Type B pancreatic cell (in vitro differentiated cells): ENCODE measurements at regions not wholly inside any gene's neighbourhood (a gene's known extent, or its start where the extent isn't known, plus 50 kb on each side); places are given as distances from the start of the nearest gene placed in this dataset.

Experiments used
- DNase-seq: peaks from one replicate; pipeline ENCODE4 v3.0.0; 2021; ENCODE audit warnings: mixed read lengths; ENCODE audit not compliant: unreplicated experiment; ENCODE audit errors: extremely low spot score
- H3K27ac Mint-ChIP-seq: 2 replicates; pipeline ENCODE4 v1.8.0; 2021; ENCODE audit warnings: mild to moderate bottlenecking, mixed read lengths
- H3K27me3 Mint-ChIP-seq: 2 replicates; pipeline ENCODE4 v1.8.0; 2021; ENCODE audit warnings: mixed read lengths
- H3K36me3 Mint-ChIP-seq: 2 replicates; pipeline ENCODE4 v1.8.0; 2021; ENCODE audit warnings: mixed read lengths
- H3K4me1 Mint-ChIP-seq: one replicate; pipeline ENCODE4 v1.8.0; 2021; ENCODE audit warnings: mixed read lengths; ENCODE audit not compliant: unreplicated experiment
- H3K4me3 Mint-ChIP-seq: 2 replicates; pipeline ENCODE4 v1.8.0; 2021; ENCODE audit warnings: mild to moderate bottlenecking, mixed read lengths
- H3K9me3 Mint-ChIP-seq: 2 replicates; pipeline ENCODE4 v1.8.0; 2021; ENCODE audit warnings: mixed read lengths
- TF ChIP-seq, protein P1 (sequence below): fragments of 200-600 bp; sonication (generic); conservative IDR thresholded peaks from 2 replicates; pipeline ENCODE4 v1.5.0; 2021; ENCODE audit warnings: antibody characterized with exemption, mild to moderate bottlenecking

DNA sequence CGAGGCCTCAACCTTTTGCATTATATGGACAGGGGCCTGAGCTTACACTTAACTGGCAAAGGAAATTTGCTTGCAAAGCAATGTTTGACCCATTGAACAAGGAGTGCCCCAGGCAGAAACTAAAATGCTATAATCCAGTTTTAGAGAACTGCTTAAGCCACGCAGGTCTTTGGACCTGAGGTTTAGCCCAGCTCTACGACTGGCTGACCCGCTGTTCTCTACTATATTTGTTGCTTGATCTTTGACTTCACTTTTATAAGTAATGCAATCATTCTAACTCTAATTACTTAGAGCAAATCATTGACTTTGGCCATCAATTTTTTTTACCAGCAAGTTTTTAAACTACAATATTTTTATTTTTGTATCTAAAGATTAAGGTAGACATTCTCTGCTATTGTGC, 268.8 kb downstream of the MREG start:
- no peaks in the 10 kb centered on the region for H3K9me3 Mint-ChIP-seq
- TF ChIP-seq, protein P1, sequence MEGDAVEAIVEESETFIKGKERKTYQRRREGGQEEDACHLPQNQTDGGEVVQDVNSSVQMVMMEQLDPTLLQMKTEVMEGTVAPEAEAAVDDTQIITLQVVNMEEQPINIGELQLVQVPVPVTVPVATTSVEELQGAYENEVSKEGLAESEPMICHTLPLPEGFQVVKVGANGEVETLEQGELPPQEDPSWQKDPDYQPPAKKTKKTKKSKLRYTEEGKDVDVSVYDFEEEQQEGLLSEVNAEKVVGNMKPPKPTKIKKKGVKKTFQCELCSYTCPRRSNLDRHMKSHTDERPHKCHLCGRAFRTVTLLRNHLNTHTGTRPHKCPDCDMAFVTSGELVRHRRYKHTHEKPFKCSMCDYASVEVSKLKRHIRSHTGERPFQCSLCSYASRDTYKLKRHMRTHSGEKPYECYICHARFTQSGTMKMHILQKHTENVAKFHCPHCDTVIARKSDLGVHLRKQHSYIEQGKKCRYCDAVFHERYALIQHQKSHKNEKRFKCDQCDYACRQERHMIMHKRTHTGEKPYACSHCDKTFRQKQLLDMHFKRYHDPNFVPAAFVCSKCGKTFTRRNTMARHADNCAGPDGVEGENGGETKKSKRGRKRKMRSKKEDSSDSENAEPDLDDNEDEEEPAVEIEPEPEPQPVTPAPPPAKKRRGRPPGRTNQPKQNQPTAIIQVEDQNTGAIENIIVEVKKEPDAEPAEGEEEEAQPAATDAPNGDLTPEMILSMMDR = no peak
- H3K4me1 Mint-ChIP-seq = peaks cover 31% of the 10 kb centered on the region
- H3K36me3 Mint-ChIP-seq = no peaks in the 10 kb centered on the region
- H3K4me3 Mint-ChIP-seq = no peak overlapping the region
- DNase-seq = no peak
- H3K27ac Mint-ChIP-seq = no peak overlapping the region
- H3K27me3 Mint-ChIP-seq = no peaks in the 10 kb centered on the region

DNA sequence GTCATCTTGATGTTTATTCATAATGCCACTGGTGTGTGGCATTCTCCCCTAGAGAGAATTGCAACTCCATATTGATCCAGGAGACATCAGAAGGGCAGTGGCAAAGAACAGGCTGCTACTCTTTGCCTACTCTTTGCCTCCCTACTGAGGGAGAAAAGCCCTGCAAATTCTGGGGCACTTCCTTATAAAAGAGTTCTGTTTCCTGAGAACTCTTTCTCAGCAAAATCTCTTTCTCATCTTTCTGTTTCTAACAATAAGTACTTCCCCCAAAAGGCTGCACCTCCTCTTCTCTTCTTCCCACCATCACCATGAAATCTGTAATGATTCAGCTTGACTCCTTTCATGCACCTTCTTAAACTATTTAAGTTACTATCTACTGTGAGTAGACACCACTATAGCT, 270.3 kb downstream of the MREG start:
- TF ChIP-seq, protein P1 = no peak
- Mint-ChIP-seq H3K4me3 (no peak overlapping the region), H3K4me1 (peaks cover 23% of the 10 kb centered on the region), H3K36me3 (peaks cover 4% of the 10 kb centered on the region), H3K9me3 (peaks cover 6% of the 10 kb centered on the region), H3K27me3 (no peaks in the 10 kb centered on the region), H3K27ac (no peak overlapping the region)
- no peak for DNase-seq

DNA sequence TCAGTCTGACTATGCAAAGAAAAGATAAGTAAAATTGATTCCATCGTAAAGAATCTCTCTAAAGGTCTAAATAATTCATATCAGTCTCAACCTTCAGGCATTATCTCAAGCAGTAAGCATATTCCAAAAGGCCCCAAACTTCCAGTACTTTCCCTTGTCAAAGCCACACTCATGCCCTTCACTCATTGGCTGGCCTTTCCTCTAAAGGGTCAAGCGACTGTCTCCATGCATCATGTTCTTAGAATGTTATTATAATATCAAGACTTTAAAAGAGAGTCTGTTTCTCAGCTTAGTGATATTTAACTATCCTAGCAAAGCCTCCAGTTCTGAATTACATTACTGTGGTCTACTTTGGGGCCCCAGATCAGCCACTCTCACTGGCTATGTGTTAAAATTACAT, 271.3 kb downstream of the MREG start:
- TF ChIP-seq, protein P1 = no peak
- DNase-seq = no peak
- Mint-ChIP-seq H3K27ac (no peak overlapping the region), H3K4me1 (peaks cover 29% of the 10 kb centered on the region), H3K36me3 (peaks cover 4% of the 10 kb centered on the region), H3K27me3 (no peaks in the 10 kb centered on the region), H3K4me3 (no peak overlapping the region), H3K9me3 (peaks cover 10% of the 10 kb centered on the region)

DNA sequence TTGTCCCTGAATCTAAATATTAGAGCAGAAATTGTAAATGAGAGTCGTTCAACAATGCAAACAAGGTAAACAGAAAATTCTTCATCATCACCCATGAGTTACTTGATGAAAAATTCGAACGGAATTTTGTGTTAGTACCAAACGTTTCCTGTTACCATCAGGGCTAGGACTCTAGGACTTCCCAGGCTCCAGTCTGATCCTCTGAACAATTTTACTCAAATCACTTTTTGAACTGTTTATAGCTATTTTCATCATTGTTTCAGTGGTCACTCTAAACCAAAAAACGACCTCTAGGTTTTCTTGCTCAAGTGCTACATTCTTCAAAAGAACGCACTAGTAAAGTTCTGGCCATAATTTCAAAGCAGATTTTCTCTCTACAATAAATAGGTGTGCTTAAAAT, 273.3 kb downstream of the MREG start:
- H3K4me1 Mint-ChIP-seq = peaks cover 34% of the 10 kb centered on the region
- no peak for DNase-seq
- no peak overlapping the region for H3K27ac Mint-ChIP-seq
- no peaks in the 10 kb centered on the region for H3K27me3 Mint-ChIP-seq
- H3K9me3 Mint-ChIP-seq = peaks cover 10% of the 10 kb centered on the region
- TF ChIP-seq, protein P1 = no peak
- H3K4me3 Mint-ChIP-seq = no peak overlapping the region
- peaks cover 4% of the 10 kb centered on the region for H3K36me3 Mint-ChIP-seq

DNA sequence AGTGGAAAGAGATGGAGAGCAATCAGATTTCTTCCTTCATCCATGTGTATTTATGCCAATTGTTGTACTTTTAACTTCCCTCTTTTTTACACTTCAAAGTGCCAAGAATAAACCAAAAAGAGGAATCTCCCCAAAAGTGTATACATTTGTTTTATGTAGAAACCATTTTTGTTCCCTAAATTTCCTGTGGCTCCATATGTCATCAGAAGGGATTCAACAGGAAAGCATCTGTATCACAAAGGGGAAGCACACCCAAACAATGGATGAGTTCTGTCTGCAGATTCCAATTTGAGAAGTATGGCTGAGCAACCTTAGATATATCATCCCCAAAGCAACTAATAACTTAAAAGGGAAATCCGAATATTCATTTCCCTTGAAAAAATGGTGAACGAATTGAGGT, 275.0 kb downstream of the MREG start:
- Mint-ChIP-seq H3K27me3 (no peaks in the 10 kb centered on the region), H3K9me3 (peaks cover 14% of the 10 kb centered on the region), H3K4me1 (peaks cover 34% of the 10 kb centered on the region), H3K36me3 (peaks cover 4% of the 10 kb centered on the region), H3K27ac (no peak overlapping the region), H3K4me3 (no peak overlapping the region)
- DNase-seq = no peak
- TF ChIP-seq, protein P1 = no peak

DNA sequence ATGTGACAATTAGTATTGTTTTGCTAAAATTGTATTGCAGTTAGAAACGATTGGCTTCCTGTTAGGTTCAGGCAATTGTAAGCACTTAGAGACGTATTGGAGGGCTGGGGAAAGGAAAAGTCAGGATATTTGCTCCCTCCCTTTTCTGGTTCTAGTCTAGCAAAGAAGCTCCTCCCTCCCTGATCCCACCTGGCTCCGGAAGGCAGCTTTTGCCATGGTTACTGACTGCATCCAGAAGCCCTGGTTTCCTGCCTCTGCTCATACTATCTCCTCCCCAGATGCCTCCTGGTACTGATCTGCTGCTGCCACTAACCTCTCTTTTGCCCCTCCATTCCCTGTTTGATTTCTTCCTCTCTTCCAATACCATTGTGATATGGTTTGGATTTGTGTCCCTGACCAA, 275.9 kb downstream of the MREG start:
- TF ChIP-seq, protein P1 = no peak
- peaks cover 20% of the 10 kb centered on the region for H3K9me3 Mint-ChIP-seq
- H3K27me3 Mint-ChIP-seq = no peaks in the 10 kb centered on the region
- H3K4me3 Mint-ChIP-seq = no peak overlapping the region
- peaks cover 4% of the 10 kb centered on the region for H3K36me3 Mint-ChIP-seq
- H3K4me1 Mint-ChIP-seq = peaks cover 34% of the 10 kb centered on the region
- no peak for DNase-seq
- H3K27ac Mint-ChIP-seq = no peak overlapping the region
